ENCODE measurements at regions not wholly inside any gene's neighbourhood (a gene's known extent, or its start where the extent isn't known, plus 50 kb on each side); places are given as distances from the start of the nearest gene placed in this dataset.

DNA sequence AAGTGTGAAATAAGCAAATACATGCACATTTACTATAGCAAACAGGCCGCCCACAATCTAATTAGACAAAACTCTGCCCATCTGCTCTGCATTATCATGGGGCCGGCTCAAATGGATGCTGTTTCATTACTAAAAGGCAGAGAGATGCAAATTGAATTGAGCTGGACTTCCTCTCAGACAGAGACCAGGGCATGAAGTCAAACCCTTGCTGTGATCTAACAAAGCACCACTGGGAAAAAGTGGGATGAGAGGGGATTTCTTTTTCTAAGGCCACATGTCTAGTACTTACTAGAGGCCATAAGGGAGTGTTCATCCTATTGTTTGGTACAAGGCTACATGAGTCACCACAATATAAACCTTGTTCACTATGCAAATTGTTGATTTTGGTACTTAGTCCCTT, 614.7 kb downstream of the ISL1 start:
- TF ChIP-seq POLR2AphosphoS5 (IDR thresholded peaks at IDR 0.05; ENCODE audit: insufficient read depth in 1 of 2, low read depth in 1 of 2) (no peak), POLR2A (IDR thresholded peaks at IDR 0.05) (no peak)
- TF ChIP-seq, protein P1, sequence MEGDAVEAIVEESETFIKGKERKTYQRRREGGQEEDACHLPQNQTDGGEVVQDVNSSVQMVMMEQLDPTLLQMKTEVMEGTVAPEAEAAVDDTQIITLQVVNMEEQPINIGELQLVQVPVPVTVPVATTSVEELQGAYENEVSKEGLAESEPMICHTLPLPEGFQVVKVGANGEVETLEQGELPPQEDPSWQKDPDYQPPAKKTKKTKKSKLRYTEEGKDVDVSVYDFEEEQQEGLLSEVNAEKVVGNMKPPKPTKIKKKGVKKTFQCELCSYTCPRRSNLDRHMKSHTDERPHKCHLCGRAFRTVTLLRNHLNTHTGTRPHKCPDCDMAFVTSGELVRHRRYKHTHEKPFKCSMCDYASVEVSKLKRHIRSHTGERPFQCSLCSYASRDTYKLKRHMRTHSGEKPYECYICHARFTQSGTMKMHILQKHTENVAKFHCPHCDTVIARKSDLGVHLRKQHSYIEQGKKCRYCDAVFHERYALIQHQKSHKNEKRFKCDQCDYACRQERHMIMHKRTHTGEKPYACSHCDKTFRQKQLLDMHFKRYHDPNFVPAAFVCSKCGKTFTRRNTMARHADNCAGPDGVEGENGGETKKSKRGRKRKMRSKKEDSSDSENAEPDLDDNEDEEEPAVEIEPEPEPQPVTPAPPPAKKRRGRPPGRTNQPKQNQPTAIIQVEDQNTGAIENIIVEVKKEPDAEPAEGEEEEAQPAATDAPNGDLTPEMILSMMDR (IDR thresholded peaks at IDR 0.05), result no peak

DNA sequence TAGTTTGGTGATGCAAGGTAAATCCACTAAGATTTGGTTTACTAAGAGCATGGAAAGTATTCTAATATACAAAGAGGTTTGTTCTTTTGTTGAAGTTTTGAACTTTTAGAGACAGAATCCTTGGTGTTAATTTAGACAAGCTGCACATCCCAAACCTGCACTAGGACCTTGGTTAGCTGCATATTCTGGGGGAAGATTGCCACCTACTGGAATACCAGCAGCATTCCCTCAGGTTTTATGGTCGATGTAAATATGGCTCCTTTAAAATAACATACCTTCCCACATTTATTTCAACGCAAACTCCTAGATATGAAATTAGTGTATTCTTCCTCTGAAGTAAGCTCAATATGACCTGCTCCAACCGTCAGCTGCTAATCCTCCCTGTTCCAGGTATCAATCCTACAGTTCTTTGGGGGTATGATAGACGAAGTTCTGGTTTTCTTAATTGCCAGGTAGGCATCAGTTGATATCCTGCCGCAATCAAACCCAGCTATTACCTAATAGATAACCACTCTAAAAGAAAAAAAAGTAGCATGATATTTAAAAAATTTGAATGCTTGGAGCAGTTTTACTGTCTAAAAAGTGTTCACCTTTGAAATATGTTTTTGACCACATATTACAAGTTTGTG, 624.1 kb downstream of the ISL1 start:
- H3K27ac ChIP-seq, result no peak overlapping the region
- intact Hi-C loops (cut with DNase I), result no loop called here
- no peaks in the 10 kb centered on the region for H3K4me1 ChIP-seq
- H3K4me3 ChIP-seq, result no peak overlapping the region
- no peaks in the 10 kb centered on the region for H3K9me3 ChIP-seq
- no peak for TF ChIP-seq POLR2A (IDR thresholded peaks at IDR 0.05)
- TF ChIP-seq POLR2AphosphoS5 (IDR thresholded peaks at IDR 0.05; ENCODE audit: insufficient read depth in 1 of 2, low read depth in 1 of 2), result no peak
- TF ChIP-seq, protein P1 (IDR thresholded peaks at IDR 0.05), result peak; percentile 31 to 58 (median 46)
- H3K27me3 ChIP-seq, result no peaks in the 10 kb centered on the region
- DNase-seq (ENCODE audit: extremely low spot score in 2 of 2), result no peak
- H3K36me3 ChIP-seq, result no peaks in the 10 kb centered on the region

More for the DNA sequence above, 614.7 kb downstream of the ISL1 start:
- no peak overlapping the region for H3K27ac ChIP-seq
- intact Hi-C loops (cut with DNase I), result no loop called here
- H3K36me3 ChIP-seq, result no peaks in the 10 kb centered on the region
- no peaks in the 10 kb centered on the region for H3K9me3 ChIP-seq
- no peaks in the 10 kb centered on the region for H3K4me1 ChIP-seq
- H3K4me3 ChIP-seq, result no peak overlapping the region
- DNase-seq (ENCODE audit: extremely low spot score in 2 of 2), result no peak
- no peaks in the 10 kb centered on the region for H3K27me3 ChIP-seq

DNA sequence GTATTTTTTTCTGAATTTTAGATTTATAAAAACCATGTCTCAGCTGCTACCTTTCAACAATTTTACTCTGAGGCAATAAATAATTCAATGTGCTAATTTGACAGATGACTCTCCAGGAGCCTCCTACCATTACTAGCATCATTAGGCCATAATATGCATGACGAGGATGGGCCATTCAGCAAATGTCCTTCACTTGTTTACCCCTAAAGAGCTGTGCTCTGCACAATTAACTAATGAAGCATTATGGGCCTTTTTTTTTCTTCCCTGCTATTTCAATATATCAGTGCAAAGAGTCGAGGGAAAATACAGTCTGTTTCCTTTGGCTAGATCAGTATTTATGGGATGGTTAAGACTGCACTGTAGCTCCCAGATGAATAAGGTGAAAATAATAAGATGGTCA, 627.2 kb downstream of the ISL1 start:
- TF ChIP-seq POLR2A (IDR thresholded peaks at IDR 0.05), result no peak
- Histone ChIP-seq H3K36me3 (no peaks in the 10 kb centered on the region), H3K4me3 (no peak overlapping the region), H3K27ac (no peak overlapping the region), H3K27me3 (no peaks in the 10 kb centered on the region), H3K9me3 (no peaks in the 10 kb centered on the region), H3K4me1 (no peaks in the 10 kb centered on the region)
- DNase-seq (ENCODE audit: extremely low spot score in 2 of 2), result no peak
- intact Hi-C loops (cut with DNase I), result no loop called here

DNA sequence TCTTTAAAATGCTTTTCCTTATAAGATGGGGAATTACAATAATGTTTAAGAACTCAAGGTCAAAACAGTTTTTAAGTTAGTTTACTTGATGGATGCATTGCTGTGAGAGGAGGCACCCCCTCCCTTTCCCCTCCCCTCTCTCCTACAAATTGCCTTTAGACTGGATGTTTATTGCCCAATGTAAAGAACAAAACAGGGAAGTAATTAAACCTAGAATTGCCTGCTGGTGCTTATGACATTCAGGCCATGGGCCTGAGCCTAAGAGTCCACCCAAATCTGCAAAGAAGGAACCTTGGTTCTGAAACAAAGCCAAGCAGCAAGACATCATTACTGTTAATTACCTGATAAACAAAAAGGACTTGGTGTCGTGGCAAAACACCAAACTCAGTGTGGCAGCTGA, 630.3 kb downstream of the ISL1 start:
- no peak for DNase-seq (ENCODE audit: extremely low spot score in 2 of 2)
- intact Hi-C loops (cut with DNase I), result no loop called here
- H3K4me1 ChIP-seq, result no peaks in the 10 kb centered on the region
- TF ChIP-seq POLR2AphosphoS5 (IDR thresholded peaks at IDR 0.05; ENCODE audit: insufficient read depth in 1 of 2, low read depth in 1 of 2) (no peak), POLR2A (IDR thresholded peaks at IDR 0.05) (no peak)
- TF ChIP-seq, protein P1 (IDR thresholded peaks at IDR 0.05), result no peak
- no peak overlapping the region for H3K4me3 ChIP-seq
- H3K9me3 ChIP-seq, result no peaks in the 10 kb centered on the region
- H3K27me3 ChIP-seq, result no peaks in the 10 kb centered on the region
- no peak overlapping the region for H3K27ac ChIP-seq
- no peaks in the 10 kb centered on the region for H3K36me3 ChIP-seq

DNA sequence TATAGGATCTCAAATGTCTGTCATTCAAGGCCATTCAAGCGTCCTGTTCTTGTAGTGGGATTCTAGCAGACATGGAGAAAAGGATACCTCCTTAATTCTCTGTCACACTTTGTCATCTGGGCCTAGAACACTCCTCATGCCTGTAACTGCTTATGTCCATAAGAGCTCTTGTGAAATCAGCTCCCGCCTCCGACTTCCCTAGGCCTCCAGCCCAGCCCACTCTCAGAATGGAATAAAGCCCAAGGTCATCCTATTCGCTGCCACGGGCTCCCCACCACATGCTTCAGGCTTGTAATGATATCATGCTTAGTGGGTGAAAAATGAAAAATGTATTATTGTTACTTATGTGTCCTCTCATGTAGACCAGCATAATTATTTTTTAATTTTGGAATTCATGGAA, 632.5 kb downstream of the ISL1 start:
- H3K27me3 ChIP-seq, result no peaks in the 10 kb centered on the region
- H3K4me3 ChIP-seq, result no peak overlapping the region
- intact Hi-C loops (cut with DNase I), result no loop called here
- TF ChIP-seq, protein P1 (IDR thresholded peaks at IDR 0.05), result no peak
- TF ChIP-seq POLR2A (IDR thresholded peaks at IDR 0.05), result no peak
- TF ChIP-seq POLR2AphosphoS5 (IDR thresholded peaks at IDR 0.05; ENCODE audit: insufficient read depth in 1 of 2, low read depth in 1 of 2), result no peak
- no peak overlapping the region for H3K27ac ChIP-seq
- DNase-seq (ENCODE audit: extremely low spot score in 2 of 2), result no peak
- H3K9me3 ChIP-seq, result no peaks in the 10 kb centered on the region
- H3K36me3 ChIP-seq, result no peaks in the 10 kb centered on the region
- no peaks in the 10 kb centered on the region for H3K4me1 ChIP-seq

Data from vagina (tissue), 2 donors.